Motor neuron (in vitro differentiated cells): ENCODE measurements at regions not wholly inside any gene's neighbourhood (a gene's known extent, or its start where the extent isn't known, plus 50 kb on each side); places are given as distances from the start of the nearest gene placed in this dataset.
"Not testable (repeated sequence)": the region's sequence is repeated elsewhere in the genome, so short reads cannot be mapped to it uniquely, and the experiment has no call there.

Experiments
- ATAC-seq, 8 experiments: fragments of 200-7000 bp; cut with Tn5 transposase; replicated peaks in 6 of 8; 2 replicates each; pipeline ENCODE4 v1.8.0; 2021; ENCODE audit warnings: mild to moderate bottlenecking in 8 of 8, moderate library complexity in 8 of 8
- H3K27ac ChIP-seq, 2 donors: fragments of 250-450 bp; sonication (Bioruptor Pico); 2 replicates each; pipeline ENCODE4 v1.9.0; 2021; ENCODE audit warnings: antibody characterized with exemption in 2 of 2, mild to moderate bottlenecking in 2 of 2, moderate library complexity in 1 of 2
- H3K4me1 ChIP-seq, 2 donors: fragments of 250-450 bp; sonication (Bioruptor Pico); replicated peaks in 1 of 2; 2 replicates each; pipeline ENCODE4 v1.6.1; 2021; ENCODE audit warnings: antibody characterized with exemption in 2 of 2, mild to moderate bottlenecking in 2 of 2, moderate library complexity in 1 of 2
- H3K4me3 ChIP-seq, 5 donors: fragments of 250-450 bp; sonication (Bioruptor Pico); 2 replicates each; pipeline ENCODE4 v1.9.0; 2021; ENCODE audit warnings: antibody characterized with exemption in 5 of 5, mild to moderate bottlenecking in 5 of 5, moderate library complexity in 4 of 5
- WGBS, 10 experiments: fragments of 450-650 bp; shearing (Covaris generic); methylation state at CpG; one replicate each; pipeline ENCODE4 v1.0.0; 2022; 5-methylcytosine and 5-hydroxymethylcytosine counted together
- in situ Hi-C, 9 experiments: fragments of 400-800 bp; cut with MboI; loops; one replicate each; pipeline ENCODE4 v1.15.0; 2021; ENCODE audit warnings: low sequenced_read_pairs in 9 of 9, low pct_unique_long_range_greater_than_20kb in 2 of 9; ENCODE audit not compliant: unreplicated experiment in 9 of 9

DNA sequence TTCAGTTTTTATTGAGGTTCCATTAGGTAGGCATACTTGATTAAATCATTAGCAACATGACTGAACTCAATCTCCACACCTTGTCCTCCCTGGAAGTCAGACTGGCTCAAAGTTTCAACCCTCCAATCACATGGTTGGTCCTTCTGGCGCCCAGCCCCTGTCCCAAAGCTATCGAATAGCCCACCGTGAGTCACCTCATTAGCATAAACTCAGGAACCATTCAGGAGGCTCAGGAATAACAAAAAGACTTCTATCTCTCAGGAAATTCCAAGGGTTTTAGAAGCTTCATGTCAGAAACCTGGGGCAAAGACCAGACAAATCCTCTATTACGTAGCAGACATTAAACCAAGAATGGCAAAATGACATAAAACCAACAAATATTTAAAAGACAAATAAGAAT is 78.6 kb downstream of the RGS2 start:
- ATAC-seq: no peak
- H3K27ac ChIP-seq: no peak overlapping the region
- 38 to 100% (median 48%) methylated on average over 1 to 4 of the region's 4 CpGs; no CpG with 5 or more reads in 2 of the 10 experiments for WGBS, 10 experiments

DNA sequence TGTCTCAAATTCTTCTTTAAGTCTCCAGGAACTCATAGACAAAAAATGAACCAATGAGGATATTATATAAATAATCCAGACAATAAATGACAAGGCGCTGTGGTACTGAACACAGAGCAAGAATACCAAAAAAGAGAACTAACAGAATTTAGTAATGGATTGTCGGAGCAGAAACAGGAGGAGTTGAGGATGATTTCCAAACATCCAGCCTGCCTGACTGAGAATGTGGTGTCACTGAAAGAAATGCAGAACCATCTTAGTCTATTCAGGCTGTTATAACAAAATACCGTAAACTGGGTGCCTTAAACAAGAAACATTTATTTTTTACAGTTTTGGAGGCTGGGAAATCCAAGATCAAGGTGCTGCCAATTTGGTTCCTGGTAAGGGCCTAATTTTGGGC is 79.7 kb downstream of the RGS2 start:
- in situ Hi-C loops: no loop called here
- ATAC-seq: no peak
- WGBS, 10 experiments: 29 to 100% (median 64%) methylated on average over 1 to 3 of the region's 3 CpGs; no CpG with 5 or more reads in 1 of the 10 experiments
- Histone ChIP-seq H3K4me1 (peaks cover 0 to 8% of the 10 kb centered on the region in 2 donors), H3K4me3 (no peak overlapping the region), H3K27ac (no peak overlapping the region)

More for the DNA sequence above, 78.6 kb downstream of the RGS2 start:
- Histone ChIP-seq H3K4me3 (no peak overlapping the region), H3K4me1 (no peaks in the 10 kb centered on the region)
- in situ Hi-C loops: no loop called here

DNA sequence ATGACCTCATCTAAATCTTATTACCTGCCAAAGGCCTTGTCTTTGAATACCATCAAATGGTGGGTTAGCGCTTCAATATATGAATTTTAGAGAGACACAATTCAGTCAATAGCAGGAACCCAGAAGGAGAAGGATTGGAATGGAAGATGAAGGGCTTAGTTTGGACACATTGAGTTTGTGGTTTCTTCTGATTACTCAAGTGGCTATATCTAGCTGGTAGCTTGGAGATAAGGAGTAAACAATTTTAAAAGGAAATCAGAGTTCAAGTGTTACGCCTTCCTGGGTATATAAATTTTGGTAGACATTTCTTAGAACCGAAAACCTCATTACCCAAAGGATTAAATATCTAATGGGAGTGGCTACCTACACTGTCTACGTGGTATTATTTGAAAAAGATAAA is 80.2 kb downstream of the RGS2 start:
- no peak overlapping the region for H3K4me3 ChIP-seq
- H3K27ac ChIP-seq: no peak overlapping the region
- WGBS, 10 experiments: 53 to 95% (median 83%) methylated on average over 2 to 4 of the region's 4 CpGs; no CpG with 5 or more reads in 2 of the 10 experiments
- H3K4me1 ChIP-seq: peaks cover 0 to 14% of the 10 kb centered on the region in 2 donors
- no peak for ATAC-seq
- in situ Hi-C loops: no loop called here

DNA sequence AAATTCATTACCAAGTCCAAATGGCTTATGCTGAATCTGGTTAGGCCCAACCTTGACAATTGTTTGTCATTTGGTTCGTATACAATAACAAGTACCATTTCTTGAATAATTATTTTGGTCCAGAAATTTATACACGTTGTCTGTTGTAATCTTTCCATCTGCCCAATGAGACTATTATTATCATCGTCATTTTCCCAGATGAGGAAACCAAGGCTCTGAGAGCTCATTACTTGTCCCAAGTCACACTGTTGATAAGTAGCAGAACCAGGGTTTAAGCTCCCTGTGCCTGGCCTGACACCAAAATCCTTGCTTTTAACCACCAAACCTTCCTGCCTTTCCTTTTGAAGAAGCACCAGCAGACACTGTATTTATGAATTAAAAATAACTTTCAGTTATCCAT is 81.3 kb downstream of the RGS2 start:
- 20 to 100% (median 89%) methylated on average over 1 to 3 of the region's 3 CpGs; no CpG with 5 or more reads in 2 of the 10 experiments for WGBS, 10 experiments
- Histone ChIP-seq H3K4me3 (no peak overlapping the region), H3K4me1 (peaks cover 0 to 14% of the 10 kb centered on the region in 2 donors), H3K27ac (no peak overlapping the region)
- ATAC-seq: no peak
- in situ Hi-C loops: no loop called here

DNA sequence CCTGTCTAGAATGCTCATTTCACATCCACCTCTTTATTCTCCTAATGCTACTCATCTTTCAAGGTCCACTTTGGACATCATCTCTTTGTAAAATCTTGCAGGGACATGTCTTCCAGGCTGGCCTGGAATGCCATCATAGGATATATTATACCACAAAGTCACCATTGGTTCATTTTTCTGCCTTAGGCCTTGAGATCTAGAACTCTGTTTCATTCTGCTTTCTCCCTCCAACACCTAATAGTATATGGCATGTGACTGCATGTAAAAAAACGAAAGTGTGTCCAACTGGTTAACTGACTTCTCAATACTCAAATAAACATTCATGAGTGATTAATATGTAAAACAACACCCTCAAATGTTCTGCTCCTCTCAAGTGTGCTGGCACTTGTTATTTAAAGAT is 84.1 kb downstream of the RGS2 start:
- Histone ChIP-seq H3K27ac (no peak overlapping the region), H3K4me1 (peaks cover 0 to 14% of the 10 kb centered on the region in 2 donors), H3K4me3 (no peak overlapping the region)
- in situ Hi-C loops: no loop called here
- 0 to 67% (median 0%) methylated on average over 1 of the region's 1 CpG; no CpG with 5 or more reads in 3 of the 10 experiments for WGBS, 10 experiments
- ATAC-seq: no peak

DNA sequence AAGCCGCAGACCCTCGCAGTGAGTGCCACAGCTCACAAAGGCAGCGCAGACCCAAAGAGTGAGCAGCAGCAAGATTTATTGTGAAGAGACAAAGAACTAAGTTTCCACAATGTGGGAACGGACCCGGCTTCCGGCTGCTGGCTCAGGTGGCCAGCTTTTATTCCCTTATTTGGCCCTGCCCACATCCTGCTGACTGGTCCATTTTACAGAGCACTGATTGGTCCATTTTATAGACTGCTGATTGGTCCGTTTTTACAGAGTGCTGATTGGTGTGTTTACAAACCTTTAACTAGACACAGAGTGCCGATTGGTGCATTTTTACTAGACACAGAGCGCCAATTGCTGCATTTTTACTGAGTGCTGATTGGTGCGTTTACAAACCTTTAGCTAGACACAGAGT is 86.6 kb downstream of the RGS2 start:
- in situ Hi-C loops, ATAC-seq, H3K27ac ChIP-seq, H3K4me3 ChIP-seq: not testable (repeated sequence)
- 0 to 94% (median 85%) methylated on average over 1 to 10 of the region's 10 CpGs; no CpG with 5 or more reads in 3 of the 10 experiments for WGBS, 10 experiments
- H3K4me1 ChIP-seq: peaks cover 0 to 14% of the 10 kb centered on the region in 2 donors

DNA sequence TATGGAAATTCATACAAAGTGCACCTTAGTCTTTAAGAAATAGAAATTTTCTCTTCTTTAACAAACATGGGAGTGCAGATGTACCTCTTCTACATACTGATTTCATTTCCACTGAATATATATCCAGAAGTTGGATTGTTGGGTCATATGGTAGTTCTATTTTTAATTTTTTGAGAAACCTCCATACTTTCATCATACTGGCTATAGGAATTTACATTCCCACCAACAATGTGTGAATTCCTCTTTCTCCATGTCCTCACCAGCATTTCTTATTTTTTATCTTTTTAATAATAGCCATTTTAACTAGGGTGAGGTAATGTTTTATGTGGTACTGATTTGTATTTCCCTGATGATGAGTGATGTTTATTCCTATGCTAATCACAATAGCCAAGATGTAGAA is 87.5 kb downstream of the RGS2 start:
- in situ Hi-C loops: no loop called here
- ATAC-seq: no peak
- H3K4me3 ChIP-seq: no peak overlapping the region
- H3K27ac ChIP-seq: no peak overlapping the region
- H3K4me1 ChIP-seq: peaks cover 0 to 14% of the 10 kb centered on the region in 2 donors

DNA sequence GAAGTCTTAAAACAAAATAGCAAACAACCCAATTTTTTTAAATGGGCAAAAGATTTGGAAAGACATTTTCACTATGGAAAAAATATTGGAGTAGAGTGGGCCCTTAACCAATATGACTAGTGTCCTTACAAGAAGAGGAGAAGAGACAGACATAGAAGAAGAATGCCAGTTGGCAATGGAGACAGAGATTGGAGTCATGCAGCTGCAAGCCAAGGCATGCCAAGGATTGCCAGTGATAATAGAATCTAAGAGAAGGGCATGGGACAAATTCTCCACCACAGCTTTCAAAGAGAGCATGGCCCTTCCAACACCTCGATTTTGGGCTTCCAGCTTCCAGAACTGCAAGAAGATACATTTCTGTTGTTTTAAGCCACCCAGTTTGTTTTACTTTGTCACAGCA is 92.7 kb downstream of the RGS2 start:
- Histone ChIP-seq H3K4me3 (no peak overlapping the region), H3K4me1 (no peaks in the 10 kb centered on the region), H3K27ac (no peak overlapping the region)
- 0 to 100% (median 36%) methylated on average over 1 of the region's 1 CpG; no CpG with 5 or more reads in 5 of the 10 experiments for WGBS, 10 experiments
- ATAC-seq: no peak
- in situ Hi-C loops: no loop called here

DNA sequence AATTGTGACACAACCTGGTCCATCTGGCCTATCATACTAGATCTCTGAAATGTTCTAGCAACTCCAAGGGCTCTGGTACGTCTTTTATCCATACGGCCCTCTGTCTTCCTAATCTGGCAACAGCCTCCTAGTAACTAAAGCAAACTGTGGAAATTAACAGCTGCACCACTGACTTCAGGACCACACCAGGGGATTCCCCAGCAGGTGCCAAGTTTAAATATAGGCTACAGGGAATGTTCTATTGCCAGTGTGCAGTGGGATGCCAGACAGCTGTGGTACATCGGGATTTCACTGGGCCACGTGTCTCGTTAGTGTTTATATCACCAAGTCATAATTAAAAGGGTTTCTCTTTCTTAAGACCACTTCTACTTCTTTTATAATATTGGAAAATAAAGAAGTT is 94.3 kb downstream of the RGS2 start:
- in situ Hi-C loops: no loop called here
- no peak for ATAC-seq
- WGBS, 10 experiments: 60 to 100% (median 88%) methylated on average over 2 to 5 of the region's 5 CpGs
- Histone ChIP-seq H3K4me3 (no peak overlapping the region), H3K4me1 (no peaks in the 10 kb centered on the region), H3K27ac (no peak overlapping the region)

DNA sequence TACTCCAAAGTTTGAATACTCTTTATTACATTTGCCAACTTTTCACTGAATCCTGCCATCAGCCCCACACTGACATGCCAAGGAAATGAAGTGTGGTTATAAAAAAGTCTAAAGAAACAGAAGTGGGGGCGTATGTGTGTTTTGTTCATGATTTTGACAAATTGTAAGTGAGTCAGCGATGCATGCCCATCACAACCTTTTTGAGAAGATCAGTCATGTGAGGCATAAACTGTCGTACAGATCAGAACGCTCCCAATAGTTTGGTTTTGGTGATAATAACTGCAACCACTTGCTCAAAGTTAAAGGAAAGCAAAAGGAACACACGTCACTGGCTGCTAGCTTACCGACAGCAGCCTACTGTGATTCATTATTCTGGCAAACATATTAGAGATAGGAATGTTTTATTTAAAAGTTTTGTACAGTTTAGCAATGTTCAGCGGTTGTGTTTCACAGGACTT is 95.6 kb downstream of the RGS2 start:
- Histone ChIP-seq H3K4me3 (no peak overlapping the region), H3K4me1 (no peaks in the 10 kb centered on the region), H3K27ac (no peak overlapping the region)
- 14 to 94% (median 77%) methylated on average over 3 to 7 of the region's 7 CpGs for WGBS, 10 experiments
- in situ Hi-C loops: no loop called here
- ATAC-seq: peak in 3 of 8 experiments; percentile 11 to 67 (median 46)

DNA sequence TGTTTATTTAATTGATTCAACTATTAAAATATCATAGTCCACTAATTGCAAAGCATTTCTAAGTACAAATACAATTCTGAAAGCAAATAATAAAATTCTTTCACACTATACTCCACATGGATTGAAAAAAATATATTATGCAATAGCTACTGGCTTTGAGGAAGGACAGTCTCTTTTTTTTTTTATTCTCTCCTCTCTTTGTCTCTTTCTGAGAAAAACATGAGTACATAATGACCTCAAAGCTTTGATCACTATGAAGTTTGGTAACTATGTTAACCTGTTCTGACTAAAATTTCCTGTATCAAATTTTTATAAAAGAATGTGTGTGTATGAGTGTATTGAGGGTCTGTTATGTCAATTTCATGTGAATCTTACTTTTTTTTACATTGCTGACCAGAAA is 96.2 kb downstream of the RGS2 start:
- ATAC-seq: no peak
- Histone ChIP-seq H3K4me3 (no peak overlapping the region), H3K27ac (no peak overlapping the region), H3K4me1 (no peaks in the 10 kb centered on the region)
- in situ Hi-C loops: no loop called here

DNA sequence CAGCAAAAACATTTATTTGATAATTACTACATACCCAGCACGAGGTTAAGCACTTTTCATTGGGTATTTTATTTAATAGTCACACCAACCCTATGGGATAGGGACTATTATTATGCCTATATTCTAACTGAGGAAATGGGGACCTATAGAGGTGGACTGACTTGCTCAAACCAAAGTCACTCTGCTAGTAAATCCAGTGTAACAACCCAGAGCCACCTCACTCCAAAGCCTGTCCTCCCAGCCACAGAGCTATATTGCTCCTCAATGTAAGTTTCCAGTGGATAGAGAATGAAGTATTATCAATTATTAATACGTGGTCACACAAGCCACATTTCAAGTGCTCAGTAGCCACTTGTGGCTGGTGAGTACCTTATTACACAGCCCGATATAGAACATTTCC is 97.5 kb downstream of the RGS2 start:
- WGBS, 10 experiments: 18 to 100% (median 92%) methylated on average over 1 to 3 of the region's 3 CpGs

DNA sequence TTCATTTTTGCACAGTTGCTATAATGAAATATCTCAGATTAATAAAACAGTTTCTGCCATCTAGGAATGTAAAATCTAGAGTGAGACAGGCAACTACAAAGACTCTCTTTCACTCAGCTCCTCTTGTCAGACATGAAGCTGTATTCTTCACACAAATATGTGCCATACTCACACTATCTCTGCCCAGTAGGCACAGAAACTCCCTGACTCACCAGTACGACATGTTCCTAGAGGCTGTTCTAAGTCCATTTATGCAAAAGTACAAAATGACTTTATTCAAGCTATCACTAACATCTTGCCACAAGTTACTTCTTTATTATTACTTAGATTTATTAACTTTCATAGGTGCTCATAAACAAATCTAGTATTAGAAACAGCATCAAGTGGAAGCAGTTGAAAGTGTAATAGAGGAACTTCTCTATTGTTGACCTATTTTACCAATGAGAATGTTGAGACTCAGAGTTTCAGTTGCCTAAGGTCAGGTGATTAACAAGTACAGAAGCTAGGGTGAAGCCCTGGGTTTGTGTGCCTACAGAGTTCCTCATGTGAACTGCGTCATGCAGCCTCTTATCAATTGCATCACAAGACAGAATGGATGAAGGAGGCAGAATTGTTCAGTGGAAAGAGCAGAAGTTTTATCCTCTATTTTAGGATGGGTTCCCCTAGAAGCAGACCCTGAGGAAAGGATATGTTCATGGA is 98.9 kb downstream of the RGS2 start:
- Histone ChIP-seq H3K27ac (no peak overlapping the region), H3K4me1 (no peaks in the 10 kb centered on the region)
- WGBS, 10 experiments: 27 to 100% (median 78%) methylated on average over 1 to 2 of the region's 2 CpGs

More for the DNA sequence above, 97.5 kb downstream of the RGS2 start:
- in situ Hi-C loops: no loop called here
- H3K4me1 ChIP-seq: no peaks in the 10 kb centered on the region
- ATAC-seq: no peak
- H3K27ac ChIP-seq: no peak overlapping the region
- H3K4me3 ChIP-seq: no peak overlapping the region

More for the DNA sequence above, 98.9 kb downstream of the RGS2 start:
- H3K4me3 ChIP-seq: no peak overlapping the region
- peak in 3 of 8 experiments; percentile 22 to 83 (median 61) for ATAC-seq
- in situ Hi-C loops: no loop called here
